ENCODE measurements at regions not wholly inside any gene's neighbourhood (a gene's known extent, or its start where the extent isn't known, plus 50 kb on each side); places are given as distances from the start of the nearest gene placed in this dataset.

- TF ChIP-seq CTCF (IDR thresholded peaks at IDR 0.05) (no peak), POLR2A (IDR thresholded peaks at IDR 0.05) (no peak)
These were observed 124.7 kb downstream of the RGS21 start for GRCh38 chr1:192441492-192441891.

Measured in heart left ventricle (tissue), 13 donors.